Sigmoid colon (tissue), 6 donors: ENCODE measurements at regions not wholly inside any gene's neighbourhood (a gene's known extent, or its start where the extent isn't known, plus 50 kb on each side); places are given as distances from the start of the nearest gene placed in this dataset.

ENCODE experiments used
- DNase-seq: peaks from one replicate; pipeline ENCODE4 v3.0.0-alpha.2; 2019
- H3K27ac ChIP-seq, 4 donors: fragments of 200-600 bp; sonication (generic); one replicate each; pipeline ENCODE4 v1.5.1; 2016 to 2019; ENCODE audit warnings: mild to moderate bottlenecking in 1 of 4
- H3K27me3 ChIP-seq, 3 donors: fragments of 200-600 bp; sonication (generic); one replicate each; pipeline ENCODE4 v1.5.1; 2019; ENCODE audit warnings: mild to moderate bottlenecking in 1 of 3
- H3K36me3 ChIP-seq, 4 donors: fragments of 200-600 bp; sonication (generic); one replicate each; pipeline ENCODE4 v1.5.1; 2016 to 2019
- H3K4me1 ChIP-seq, 4 donors: fragments of 200-600 bp; sonication (generic); one replicate each; pipeline ENCODE4 v1.5.1; 2017 to 2019
- H3K4me3 ChIP-seq, 4 donors: fragments of 200-600 bp; sonication (generic); one replicate each; pipeline ENCODE4 v1.5.1; 2017 to 2019; ENCODE audit warnings: mild to moderate bottlenecking in 2 of 4, moderate library complexity in 1 of 4
- H3K9me3 ChIP-seq, 4 donors: fragments of 200-600 bp in 3 of 4; sonication (generic) in 3 of 4; one replicate each; pipeline versions ENCODE4 v1.5.1 to v1.6.1; 2013 to 2019
- CTCF ChIP-seq, 4 experiments: fragments of 450-650 bp in 3 of 4; fragments of 200-600 bp in 1 of 4; IDR thresholded peaks; one replicate each; pipeline ENCODE4 v1.5.1; 2016 to 2019; ENCODE audit warnings: antibody characterized with exemption in 4 of 4, mild to moderate bottlenecking in 3 of 4, moderate library complexity in 2 of 4
- EP300 ChIP-seq, 4 donors: sonication (generic); formaldehyde crosslinking; IDR thresholded peaks; one replicate each; pipeline ENCODE4 v1.6.1; 2017; ENCODE audit warnings: antibody characterized with exemption in 4 of 4
- POLR2A ChIP-seq, 2 donors: fragments of 450-650 bp; IDR thresholded peaks; one replicate each; pipeline ENCODE4 v1.6.1; 2016; ENCODE audit warnings: antibody characterized with exemption in 2 of 2, mild to moderate bottlenecking in 2 of 2, moderate library complexity in 2 of 2
- POLR2AphosphoS5 ChIP-seq, 4 donors: sonication (generic); formaldehyde crosslinking; IDR thresholded peaks; one replicate each; pipeline ENCODE4 v1.6.1; 2017; ENCODE audit warnings: antibody characterized with exemption in 4 of 4
- WGBS, 2 donors: extraction: QIAGEN DNeasy Blood & Tissue Kit; methylation state at CpG; one replicate each; pipeline ENCODE4 v1.1.7; 2013; 5-methylcytosine and 5-hydroxymethylcytosine counted together
- intact Hi-C: fragments of 100-400 bp; cut with DNase I; formaldehyde crosslinking; loops from one replicate; pipeline ENCODE4 v1.15.1; 2023
- donor health status: healthy with polysubstance abuse.
- donor health status: healthy.

GRCh38 chr14:30450631-30451545, 108.1 kb upstream of the G2E3 start:
- 75% methylated on average over 8 of the region's 8 CpGs for WGBS, 2 donors
- Histone ChIP-seq H3K27ac (no peak overlapping the region), H3K36me3 (no peaks in the 10 kb centered on the region), H3K4me1 (no peaks in the 10 kb centered on the region), H3K27me3 (no peaks in the 10 kb centered on the region), H3K9me3 (no peaks in the 10 kb centered on the region), H3K4me3 (no peak overlapping the region)
- TF ChIP-seq EP300 (IDR thresholded peaks at IDR 0.05) (no peak), CTCF (IDR thresholded peaks at IDR 0.05) (no peak), POLR2AphosphoS5 (IDR thresholded peaks at IDR 0.05) (no peak), POLR2A (IDR thresholded peaks at IDR 0.05) (no peak)
- intact Hi-C loops, result no loop called here
- no peak for DNase-seq

DNA sequence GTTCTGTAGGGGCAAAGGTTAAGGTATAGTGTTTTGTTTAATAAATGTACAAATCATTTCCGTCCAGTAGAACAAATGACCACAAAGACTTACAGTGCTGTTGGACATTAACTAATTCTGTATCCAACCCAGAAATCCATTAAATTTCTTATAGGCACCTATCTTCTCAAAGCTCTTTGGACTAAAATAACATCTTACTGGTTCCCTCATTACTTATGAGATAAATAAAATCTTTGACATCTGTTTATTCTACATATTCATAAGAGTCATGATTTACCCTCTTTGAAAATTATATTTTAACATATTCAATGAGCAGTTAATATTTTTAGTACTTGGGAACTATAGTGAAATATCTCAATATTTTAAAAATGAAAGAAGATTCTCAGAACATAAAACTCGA, 102.7 kb upstream of the G2E3 start:
- 84 to 91% methylated on average over 2 of the region's 2 CpGs for WGBS, 2 donors
- no peaks in the 10 kb centered on the region for H3K36me3 ChIP-seq
- no peaks in the 10 kb centered on the region for H3K9me3 ChIP-seq
- H3K27me3 ChIP-seq, result no peaks in the 10 kb centered on the region
- intact Hi-C loops, result no loop called here
- no peak overlapping the region for H3K4me3 ChIP-seq
- no peaks in the 10 kb centered on the region for H3K4me1 ChIP-seq
- no peak overlapping the region for H3K27ac ChIP-seq
- DNase-seq, result no peak
- TF ChIP-seq EP300 (IDR thresholded peaks at IDR 0.05), result no peak
- TF ChIP-seq CTCF (IDR thresholded peaks at IDR 0.05), result no peak
- no peak for TF ChIP-seq POLR2AphosphoS5 (IDR thresholded peaks at IDR 0.05)
- TF ChIP-seq POLR2A (IDR thresholded peaks at IDR 0.05), result no peak

- TF ChIP-seq CTCF (IDR thresholded peaks at IDR 0.05) (no peak), EP300 (IDR thresholded peaks at IDR 0.05) (no peak), POLR2A (IDR thresholded peaks at IDR 0.05) (no peak), POLR2AphosphoS5 (IDR thresholded peaks at IDR 0.05) (no peak)
- intact Hi-C loops, result no loop called here
These were observed 96.6 kb upstream of the G2E3 start for GRCh38 chr14:30462358-30462757.

GRCh38 chr14:30464481-30464880, 94.5 kb upstream of the G2E3 start:
- no peak for DNase-seq
- H3K27me3 ChIP-seq, result no peaks in the 10 kb centered on the region
- intact Hi-C loops, result no loop called here
- no peaks in the 10 kb centered on the region for H3K4me1 ChIP-seq
- H3K4me3 ChIP-seq, result no peak overlapping the region
- H3K9me3 ChIP-seq, result no peaks in the 10 kb centered on the region
- WGBS, 2 donors, result 61 to 66% methylated on average over 1 of the region's 1 CpG
- TF ChIP-seq CTCF (IDR thresholded peaks at IDR 0.05) (no peak), EP300 (IDR thresholded peaks at IDR 0.05) (no peak), POLR2A (IDR thresholded peaks at IDR 0.05) (no peak), POLR2AphosphoS5 (IDR thresholded peaks at IDR 0.05) (no peak)
- no peaks in the 10 kb centered on the region for H3K36me3 ChIP-seq
- no peak overlapping the region for H3K27ac ChIP-seq

More at GRCh38 chr14:30462358-30462757, 96.6 kb upstream of the G2E3 start:
- H3K27ac ChIP-seq, result no peak overlapping the region
- H3K4me3 ChIP-seq, result no peak overlapping the region
- no peaks in the 10 kb centered on the region for H3K4me1 ChIP-seq
- no peak for DNase-seq
- H3K36me3 ChIP-seq, result no peaks in the 10 kb centered on the region
- H3K27me3 ChIP-seq, result no peaks in the 10 kb centered on the region
- 54 to 73% methylated on average over 3 of the region's 3 CpGs for WGBS, 2 donors
- no peaks in the 10 kb centered on the region for H3K9me3 ChIP-seq
